Hematopoietic multipotent progenitor cell treated with erythropoietin and hydrocortisone succinate and interleukin-3 and kit ligand, for 17 days (in vitro differentiated cells): ENCODE measurements at regions not wholly inside any gene's neighbourhood (a gene's known extent, or its start where the extent isn't known, plus 50 kb on each side); places are given as distances from the start of the nearest gene placed in this dataset.

Experiments used
- DNase-seq: peaks from one replicate; pipeline ENCODE4 v3.0.0-alpha.2; 2015; ENCODE audit warnings: low spot score

GRCh38 chr13:38606699-38607535 is 80.0 kb upstream of the FREM2 start:
- no peak for DNase-seq

- DNase-seq = no peak
Observed at GRCh38 chr13:38617936-38618335, 68.9 kb upstream of the FREM2 start.

- DNase-seq = no peak
Observed at GRCh38 chr13:38618336-38618735, 68.5 kb upstream of the FREM2 start.

- DNase-seq = no peak
Observed at GRCh38 chr13:38618881-38619280, 68.0 kb upstream of the FREM2 start.

- DNase-seq = no peak
Observed at GRCh38 chr13:38620876-38621275, 66.0 kb upstream of the FREM2 start.

- no peak for DNase-seq
Observed at GRCh38 chr13:38624822-38625221, 62.1 kb upstream of the FREM2 start.

GRCh38 chr13:38628554-38628953 is 58.3 kb upstream of the FREM2 start:
- no peak for DNase-seq

- DNase-seq = no peak
Observed at GRCh38 chr13:38630780-38631179, 56.1 kb upstream of the FREM2 start.

GRCh38 chr13:38635030-38635429 is 51.8 kb upstream of the FREM2 start:
- no peak for DNase-seq

GRCh38 chr13:38636073-38636472 is 50.8 kb upstream of the FREM2 start:
- DNase-seq = no peak

GRCh38 chr13:38636761-38637160 is 50.1 kb upstream of the FREM2 start:
- DNase-seq = no peak
